Right lobe of liver (tissue), 6 donors: ENCODE measurements at regions not wholly inside any gene's neighbourhood (a gene's known extent, or its start where the extent isn't known, plus 50 kb on each side); places are given as distances from the start of the nearest gene placed in this dataset.
"Not testable (repeated sequence)": the region's sequence is repeated elsewhere in the genome, so short reads cannot be mapped to it uniquely, and the experiment has no call there.

Experiments
- ATAC-seq, 4 donors: fragments of 200-7000 bp; cut with Tn5 transposase; one replicate each; pipeline ENCODE4 v1.9.1; 2020; ENCODE audit warnings: mild to moderate bottlenecking in 4 of 4, moderate library complexity in 4 of 4
- DNase-seq, 3 donors: peaks; one replicate each; pipeline ENCODE4 v3.0.0-alpha.2; 2020
- H3K27ac ChIP-seq, 3 donors: fragments of 200-600 bp; one replicate each; pipeline ENCODE4 v1.8.0; 2022
- H3K27me3 ChIP-seq, 2 donors: fragments of 200-600 bp; one replicate each; pipeline ENCODE4 v1.8.0; 2022
- H3K36me3 ChIP-seq, 4 donors: fragments of 200-600 bp; sonication (generic) in 1 of 4; one replicate each; pipeline versions ENCODE4 v1.5.1 to v1.8.0; 2017 to 2022; ENCODE audit warnings: control low read depth in 1 of 4
- H3K4me1 ChIP-seq, 4 donors: fragments of 200-600 bp; sonication (generic) in 1 of 4; one replicate each; pipeline versions ENCODE4 v1.5.1 to v1.8.0; 2017 to 2022; ENCODE audit warnings: control low read depth in 1 of 4
- H3K4me3 ChIP-seq, 3 donors: fragments of 200-600 bp; one replicate each; pipeline ENCODE4 v1.8.0; 2022
- H3K9me3 ChIP-seq, 4 donors: fragments of 200-600 bp; sonication (generic) in 1 of 4; one replicate each; pipeline versions ENCODE4 v1.5.1 to v1.8.0; 2017 to 2022; ENCODE audit warnings: control low read depth in 1 of 4
- POLR2A ChIP-seq: fragments of 450-650 bp; IDR thresholded peaks from one replicate; pipeline ENCODE4 v1.6.1; 2017; ENCODE audit warnings: antibody characterized with exemption, mild to moderate bottlenecking
- WGBS: methylation state at CpG from one replicate; pipeline ENCODE4 v1.1.6; 2018; ENCODE audit warnings: low coverage, low lambda C conversion rate; ENCODE audit not compliant: insufficient coverage; ENCODE audit errors: missing lambda C conversion rate; 5-methylcytosine and 5-hydroxymethylcytosine counted together
- intact Hi-C, 2 donors: fragments of 100-400 bp; cut with DNase I; formaldehyde crosslinking; loops; one replicate each; pipeline versions ENCODE4 v1.11.2 to v1.14.1; 2022
- TF ChIP-seq, protein P1 (sequence below), 4 donors: fragments of 200-600 bp in 3 of 4; fragments of 450-650 bp in 1 of 4; IDR thresholded peaks; one replicate each; pipeline versions ENCODE4 v1.5.1 to v1.8.0; 2016 to 2022; ENCODE audit warnings: antibody characterized with exemption in 4 of 4, mild to moderate bottlenecking in 2 of 4
- donor health status: DM: no; HTN: yes; CAD: no.
- donor health status: DM: no; HTN: no; CAD: no.
- donor health status: DM: no; HTN: no; CAD: no.
- donor health status: DM: no; HTN: yes; CAD: no.
- donor health status: DM: no; HTN: yes; CAD: no.

DNA sequence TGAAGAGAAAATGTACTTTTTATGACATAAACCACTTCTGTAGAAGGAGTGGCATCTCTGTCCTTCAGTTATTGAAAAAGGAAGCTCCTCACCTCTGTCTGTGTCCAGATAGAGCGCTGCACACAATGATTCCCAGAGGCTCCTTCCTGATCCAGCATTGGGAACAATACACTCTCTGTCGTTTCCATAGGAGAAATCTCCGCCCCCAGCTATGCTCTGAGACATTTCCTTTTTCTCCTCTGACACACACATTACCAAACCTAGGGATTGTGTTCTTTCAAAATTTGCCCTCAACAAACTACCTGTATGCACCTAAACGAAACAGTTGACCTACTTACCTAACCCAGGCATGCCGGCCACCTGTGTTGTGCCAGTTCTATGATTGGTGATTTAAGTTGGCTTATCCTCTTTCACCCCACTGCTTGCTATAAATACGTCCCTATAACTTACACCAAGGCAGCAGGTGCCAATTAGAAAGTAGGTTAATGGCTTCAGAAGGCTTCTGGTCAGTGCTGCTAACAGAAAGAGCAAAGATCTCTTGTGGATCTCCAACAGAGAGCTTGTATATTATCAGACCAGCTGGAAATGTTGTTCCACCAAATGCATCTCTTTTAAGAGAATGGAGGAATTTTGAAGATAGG lies 140.1 kb upstream of the JCAD start:
- Histone ChIP-seq H3K27ac (no peak overlapping the region), H3K4me1 (no peaks in the 10 kb centered on the region), H3K9me3 (no peaks in the 10 kb centered on the region), H3K4me3 (no peak overlapping the region), H3K36me3 (no peaks in the 10 kb centered on the region), H3K27me3 (no peaks in the 10 kb centered on the region)
- TF ChIP-seq, protein P1, sequence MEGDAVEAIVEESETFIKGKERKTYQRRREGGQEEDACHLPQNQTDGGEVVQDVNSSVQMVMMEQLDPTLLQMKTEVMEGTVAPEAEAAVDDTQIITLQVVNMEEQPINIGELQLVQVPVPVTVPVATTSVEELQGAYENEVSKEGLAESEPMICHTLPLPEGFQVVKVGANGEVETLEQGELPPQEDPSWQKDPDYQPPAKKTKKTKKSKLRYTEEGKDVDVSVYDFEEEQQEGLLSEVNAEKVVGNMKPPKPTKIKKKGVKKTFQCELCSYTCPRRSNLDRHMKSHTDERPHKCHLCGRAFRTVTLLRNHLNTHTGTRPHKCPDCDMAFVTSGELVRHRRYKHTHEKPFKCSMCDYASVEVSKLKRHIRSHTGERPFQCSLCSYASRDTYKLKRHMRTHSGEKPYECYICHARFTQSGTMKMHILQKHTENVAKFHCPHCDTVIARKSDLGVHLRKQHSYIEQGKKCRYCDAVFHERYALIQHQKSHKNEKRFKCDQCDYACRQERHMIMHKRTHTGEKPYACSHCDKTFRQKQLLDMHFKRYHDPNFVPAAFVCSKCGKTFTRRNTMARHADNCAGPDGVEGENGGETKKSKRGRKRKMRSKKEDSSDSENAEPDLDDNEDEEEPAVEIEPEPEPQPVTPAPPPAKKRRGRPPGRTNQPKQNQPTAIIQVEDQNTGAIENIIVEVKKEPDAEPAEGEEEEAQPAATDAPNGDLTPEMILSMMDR (IDR thresholded peaks at IDR 0.05), result no peak
- no peak for TF ChIP-seq POLR2A
- intact Hi-C loops, result no loop called here
- DNase-seq (no peak), ATAC-seq (peak in 2 of 4 donors; percentile 36 to 46)
- WGBS, result 75% methylated on average over 6 of the region's 6 CpGs

DNA sequence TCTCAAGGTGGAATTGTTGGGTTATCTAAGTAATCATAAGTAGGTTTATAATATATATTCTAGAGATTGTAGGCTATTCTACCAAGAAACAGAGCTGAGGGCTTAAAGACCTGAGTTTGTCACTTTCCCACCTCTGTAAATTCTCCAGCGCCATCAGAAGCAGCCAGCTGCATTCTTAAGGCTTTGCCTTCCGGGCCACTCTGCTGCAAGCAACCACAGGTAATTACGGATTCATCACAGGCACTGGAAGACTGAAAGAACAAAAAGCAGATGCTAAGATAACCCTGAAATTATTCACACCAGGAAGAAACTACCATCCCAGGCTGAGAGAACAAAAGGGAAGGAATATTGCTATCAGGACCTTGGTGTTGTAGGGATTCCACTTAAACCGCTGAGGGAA lies 137.8 kb upstream of the JCAD start:
- no peak overlapping the region for H3K27ac ChIP-seq
- ATAC-seq, result no peak
- H3K27me3 ChIP-seq, result no peaks in the 10 kb centered on the region
- no peaks in the 10 kb centered on the region for H3K36me3 ChIP-seq
- no peaks in the 10 kb centered on the region for H3K4me1 ChIP-seq
- no peak overlapping the region for H3K4me3 ChIP-seq
- intact Hi-C loops, result no loop called here
- TF ChIP-seq, protein P1 (IDR thresholded peaks at IDR 0.05), result no peak
- no peak for TF ChIP-seq POLR2A
- 69% methylated on average over 4 of the region's 4 CpGs for WGBS
- no peak for DNase-seq
- H3K9me3 ChIP-seq, result no peaks in the 10 kb centered on the region

DNA sequence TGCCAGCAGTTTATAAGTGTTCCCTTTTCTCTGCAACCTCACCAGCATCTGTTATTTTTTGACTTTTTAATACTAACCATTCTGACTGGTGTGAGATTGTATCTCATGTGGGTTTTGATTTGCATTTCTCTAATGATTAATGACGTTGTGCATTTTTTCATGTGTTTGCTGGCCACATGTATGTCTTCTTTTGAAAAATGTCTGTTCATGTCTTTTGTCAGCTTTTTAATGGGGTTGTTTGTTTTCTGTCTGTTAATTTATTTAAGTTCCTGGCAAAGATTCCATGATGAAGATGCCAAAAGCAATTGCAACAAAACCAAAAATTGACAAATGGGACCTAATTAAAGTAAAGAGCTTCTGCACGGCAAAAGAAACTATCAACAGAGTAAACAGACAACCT lies 137.2 kb upstream of the JCAD start:
- H3K27ac ChIP-seq, ATAC-seq, H3K4me1 ChIP-seq, intact Hi-C loops, H3K27me3 ChIP-seq, DNase-seq, H3K36me3 ChIP-seq, H3K4me3 ChIP-seq, H3K9me3 ChIP-seq: not testable (repeated sequence)
- WGBS, result 46% methylated on average over 2 of the region's 2 CpGs

DNA sequence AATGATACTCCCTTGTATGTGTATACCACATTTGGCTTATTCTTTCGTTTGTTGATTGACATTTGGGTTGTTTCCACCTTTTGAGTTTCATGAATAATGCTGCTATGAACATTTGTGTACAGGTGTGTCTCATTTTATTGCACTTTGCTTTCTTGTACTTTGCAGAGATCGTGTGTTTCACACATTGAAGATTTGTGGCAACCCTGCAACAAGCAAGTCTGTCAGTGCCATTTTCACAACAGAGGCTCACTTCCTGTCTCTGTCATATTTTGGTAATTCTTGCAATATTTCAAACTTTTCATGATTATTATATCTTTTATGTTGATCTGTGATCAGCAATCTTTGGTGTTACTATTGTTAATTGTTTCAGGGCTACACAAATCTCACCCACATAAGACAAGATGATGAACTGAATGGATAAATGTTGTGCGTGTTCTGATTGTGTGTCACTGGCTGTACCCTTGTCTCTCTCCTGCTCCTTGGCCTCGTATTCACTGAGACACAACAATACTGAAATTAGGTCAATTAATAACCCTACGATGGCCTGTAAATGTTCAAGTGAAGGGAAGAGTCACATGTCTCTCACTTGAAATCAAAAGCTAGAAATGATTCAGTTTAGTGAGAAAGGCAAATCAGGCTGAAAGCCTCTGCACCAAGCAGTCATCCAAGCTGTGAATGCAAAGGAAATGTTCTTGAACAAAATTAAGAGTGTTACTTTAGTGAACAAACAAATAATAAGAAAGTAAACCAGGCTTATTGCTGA lies 133.6 kb upstream of the JCAD start:
- intact Hi-C loops, result no loop called here
- no peaks in the 10 kb centered on the region for H3K9me3 ChIP-seq
- no peak overlapping the region for H3K4me3 ChIP-seq
- no peaks in the 10 kb centered on the region for H3K27me3 ChIP-seq
- H3K27ac ChIP-seq, result no peak overlapping the region
- no peaks in the 10 kb centered on the region for H3K36me3 ChIP-seq
- DNase-seq (no peak), ATAC-seq (no peak)
- no peak for TF ChIP-seq POLR2A
- TF ChIP-seq, protein P1 (IDR thresholded peaks at IDR 0.05), result no peak
- H3K4me1 ChIP-seq, result peaks cover 0 to 11% (median 0%) of the 10 kb centered on the region in 4 donors
- WGBS, result 55% methylated on average over 5 of the region's 5 CpGs
